Vagina (tissue), 2 donors: ENCODE measurements at regions not wholly inside any gene's neighbourhood (a gene's known extent, or its start where the extent isn't known, plus 50 kb on each side); places are given as distances from the start of the nearest gene placed in this dataset.

Experiments
- CTCF ChIP-seq, 3 experiments: fragments of 450-650 bp in 2 of 3; fragments of 200-600 bp in 1 of 3; sonication (generic) in 1 of 3; IDR thresholded peaks; one replicate each; pipeline ENCODE4 v1.5.1; 2017 to 2019; ENCODE audit warnings: antibody characterized with exemption in 3 of 3, mild to moderate bottlenecking in 2 of 3, moderate library complexity in 2 of 3
- POLR2A ChIP-seq, 2 donors: fragments of 450-650 bp; IDR thresholded peaks; one replicate each; pipeline ENCODE4 v1.6.1; 2017; ENCODE audit warnings: antibody characterized with exemption in 2 of 2, mild to moderate bottlenecking in 2 of 2, moderate library complexity in 2 of 2

GRCh38 chr7:138243430-138243829 lies 167.2 kb downstream of the AKR1D1 start:
- no peak for TF ChIP-seq CTCF (IDR thresholded peaks at IDR 0.05)
- no peak for TF ChIP-seq POLR2A (IDR thresholded peaks at IDR 0.05)
